ENCODE measurements at regions not wholly inside any gene's neighbourhood (a gene's known extent, or its start where the extent isn't known, plus 50 kb on each side); places are given as distances from the start of the nearest gene placed in this dataset.

DNA sequence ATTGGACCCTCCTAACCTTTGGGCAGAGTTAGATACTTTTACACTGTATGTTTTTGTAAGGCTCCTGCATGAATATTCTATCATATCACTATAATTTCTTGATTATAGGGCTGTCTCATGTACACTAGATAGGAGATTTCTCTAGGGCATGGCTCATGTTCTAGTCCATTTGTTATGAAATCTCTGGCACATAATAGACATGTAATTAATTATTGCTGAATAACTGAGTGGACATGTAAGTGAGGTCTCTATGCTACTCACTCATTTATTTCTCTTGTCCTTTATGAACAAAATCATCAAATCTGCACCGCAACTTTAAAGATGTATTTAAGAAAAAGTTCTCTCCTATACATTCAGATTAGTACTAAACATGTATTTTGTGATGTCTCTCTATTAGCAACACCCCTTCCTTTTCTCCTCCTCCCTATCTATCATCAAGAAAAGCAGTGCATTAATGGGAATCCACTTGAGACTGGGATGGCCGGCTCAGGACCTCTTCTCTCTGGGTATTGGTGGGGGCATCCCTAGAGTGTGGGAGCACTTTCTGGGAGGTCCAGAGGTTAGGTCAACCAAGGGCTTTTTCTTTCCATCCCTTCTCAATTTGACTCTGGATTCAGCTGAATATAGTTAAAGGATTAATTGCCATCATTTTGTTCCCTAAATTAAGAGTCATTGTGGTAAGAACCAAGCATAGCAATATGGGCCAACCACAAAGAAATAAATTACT is 168.0 kb upstream of the HMGA2 start:
- Histone ChIP-seq H3K9me3 (ENCODE audit: control insufficient read depth, insufficient read depth, low read length) (no peaks in the 10 kb centered on the region), H3K36me3 (ENCODE audit: control insufficient read depth, insufficient read depth, low read length) (no peaks in the 10 kb centered on the region), H3K27ac (ENCODE audit: low read depth, low read length) (peak overlapping the region; percentile 76), H3K4me1 (ENCODE audit: control insufficient read depth, insufficient read depth, low read length) (peaks cover 34% of the 10 kb centered on the region), H3K9ac (ENCODE audit: low read depth, low read length) (no peak overlapping the region), H3K27me3 (ENCODE audit: control insufficient read depth, insufficient read depth, low read length) (no peaks in the 10 kb centered on the region), H3K4me3 (ENCODE audit: low read depth, low read length) (no peak overlapping the region)

DNA sequence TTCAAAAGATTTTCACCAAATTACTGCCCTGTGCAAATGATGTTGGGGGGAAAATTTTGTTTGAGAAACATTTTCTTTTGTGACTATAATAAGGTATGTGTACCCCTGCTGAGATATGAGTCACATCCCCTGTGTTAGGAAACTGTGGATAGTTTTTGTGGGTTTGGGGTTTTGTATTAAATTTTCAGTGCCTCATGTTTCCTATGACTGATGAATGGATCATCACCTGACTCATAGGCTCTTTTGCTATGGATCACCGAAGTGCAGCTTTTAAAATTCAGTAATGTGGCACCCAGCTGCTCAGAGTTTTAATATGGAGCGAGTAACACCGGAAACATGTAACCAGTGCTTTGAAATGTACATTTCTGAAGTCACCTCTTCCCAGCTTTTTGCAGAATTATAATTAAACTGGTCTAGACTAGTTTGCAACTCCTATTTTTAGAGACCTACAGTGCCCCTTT is 167.4 kb upstream of the HMGA2 start:
- Histone ChIP-seq H3K9me3 (ENCODE audit: control insufficient read depth, insufficient read depth, low read length) (no peaks in the 10 kb centered on the region), H3K9ac (ENCODE audit: low read depth, low read length) (no peak overlapping the region), H3K27ac (ENCODE audit: low read depth, low read length) (peak overlapping the region; percentile 76), H3K36me3 (ENCODE audit: control insufficient read depth, insufficient read depth, low read length) (no peaks in the 10 kb centered on the region), H3K27me3 (ENCODE audit: control insufficient read depth, insufficient read depth, low read length) (no peaks in the 10 kb centered on the region), H3K4me3 (ENCODE audit: low read depth, low read length) (no peak overlapping the region), H3K4me1 (ENCODE audit: control insufficient read depth, insufficient read depth, low read length) (peaks cover 34% of the 10 kb centered on the region)

DNA sequence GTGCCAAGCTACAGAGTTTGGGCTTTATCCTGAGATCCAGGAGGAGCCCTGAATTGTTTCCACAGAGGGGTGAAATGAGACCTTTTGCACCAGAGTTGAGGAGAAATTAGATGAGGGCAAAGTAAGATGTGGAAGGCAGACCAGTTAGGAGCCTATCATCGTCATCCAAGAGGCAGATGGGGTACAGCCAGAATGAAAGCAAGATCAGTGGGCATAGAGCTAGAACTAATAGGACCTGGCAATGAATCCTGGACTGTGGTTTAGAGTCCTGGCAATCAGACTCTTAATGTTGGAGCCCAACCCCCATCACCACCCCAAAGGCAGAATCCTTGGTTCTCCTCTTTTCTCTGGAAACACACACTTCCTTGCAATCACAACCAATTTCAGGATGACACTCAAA is 166.6 kb upstream of the HMGA2 start:
- peaks cover 34% of the 10 kb centered on the region for H3K4me1 ChIP-seq (ENCODE audit: control insufficient read depth, insufficient read depth, low read length)
- H3K9me3 ChIP-seq (ENCODE audit: control insufficient read depth, insufficient read depth, low read length): no peaks in the 10 kb centered on the region
- H3K9ac ChIP-seq (ENCODE audit: low read depth, low read length): no peak overlapping the region
- H3K27me3 ChIP-seq (ENCODE audit: control insufficient read depth, insufficient read depth, low read length): no peaks in the 10 kb centered on the region
- no peaks in the 10 kb centered on the region for H3K36me3 ChIP-seq (ENCODE audit: control insufficient read depth, insufficient read depth, low read length)
- H3K4me3 ChIP-seq (ENCODE audit: low read depth, low read length): no peak overlapping the region
- peak overlapping the region; percentile 66 for H3K27ac ChIP-seq (ENCODE audit: low read depth, low read length)

DNA sequence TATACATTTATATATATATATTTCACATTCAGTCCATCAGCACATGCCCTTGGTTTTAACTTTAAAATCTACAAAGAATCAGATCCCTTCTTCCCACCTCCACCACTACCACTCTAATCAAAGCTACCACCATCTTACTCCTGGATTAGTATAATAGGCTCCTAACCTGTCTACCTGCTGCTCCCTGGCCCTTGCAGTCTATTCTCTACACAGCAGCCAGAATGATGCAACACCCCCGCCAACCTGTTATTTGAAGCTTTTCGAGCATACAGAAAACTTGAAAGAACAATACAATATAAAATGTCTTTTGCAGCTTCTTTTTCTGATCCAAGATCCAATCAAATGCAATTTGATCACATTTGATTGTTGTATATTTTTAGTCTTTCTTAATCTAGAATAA is 165.9 kb upstream of the HMGA2 start:
- Histone ChIP-seq H3K4me3 (ENCODE audit: low read depth, low read length) (no peak overlapping the region), H3K4me1 (ENCODE audit: control insufficient read depth, insufficient read depth, low read length) (peaks cover 31% of the 10 kb centered on the region), H3K36me3 (ENCODE audit: control insufficient read depth, insufficient read depth, low read length) (no peaks in the 10 kb centered on the region), H3K27ac (ENCODE audit: low read depth, low read length) (no peak overlapping the region), H3K9ac (ENCODE audit: low read depth, low read length) (no peak overlapping the region), H3K9me3 (ENCODE audit: control insufficient read depth, insufficient read depth, low read length) (no peaks in the 10 kb centered on the region), H3K27me3 (ENCODE audit: control insufficient read depth, insufficient read depth, low read length) (no peaks in the 10 kb centered on the region)

DNA sequence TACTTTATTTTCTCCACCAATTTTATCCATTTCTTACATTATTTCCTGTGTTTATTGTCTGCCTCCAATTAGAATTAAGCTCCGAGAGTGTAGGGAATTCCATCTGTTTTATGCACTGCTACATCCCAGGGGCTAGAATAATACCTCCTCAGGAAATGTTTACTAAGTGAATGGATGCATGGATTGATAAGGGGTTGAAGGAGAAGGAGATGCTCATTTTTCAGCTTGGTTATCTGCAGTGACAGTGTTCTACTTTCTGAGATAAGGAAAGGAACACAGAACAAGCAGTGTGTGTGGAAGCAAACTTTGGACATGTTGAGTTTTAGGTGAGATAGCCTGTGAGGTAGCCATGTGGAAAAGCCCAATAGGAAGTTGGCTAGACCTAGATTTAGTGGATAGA is 164.6 kb upstream of the HMGA2 start:
- no peak overlapping the region for H3K4me3 ChIP-seq (ENCODE audit: low read depth, low read length)
- H3K27me3 ChIP-seq (ENCODE audit: control insufficient read depth, insufficient read depth, low read length): no peaks in the 10 kb centered on the region

DNA sequence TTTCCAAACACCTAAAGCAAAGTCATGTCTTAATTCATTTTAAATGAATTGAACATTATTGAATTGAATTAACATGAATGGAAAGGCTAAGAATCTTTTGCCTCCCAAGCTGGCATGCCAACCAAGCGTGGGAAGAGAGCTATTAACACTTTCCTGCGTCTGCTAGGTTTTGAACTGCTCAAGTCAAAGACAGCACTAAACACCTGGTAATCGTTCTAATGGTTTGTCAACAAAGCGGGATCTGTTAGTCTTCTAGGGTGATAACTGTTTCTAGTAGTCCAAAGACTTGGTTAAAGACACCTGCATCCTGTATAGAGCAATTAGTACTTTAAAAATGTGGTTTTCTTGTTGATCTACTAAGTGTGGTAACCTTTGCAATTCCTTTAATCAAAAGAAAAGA is 164.2 kb upstream of the HMGA2 start:
- H3K36me3 ChIP-seq (ENCODE audit: control insufficient read depth, insufficient read depth, low read length): no peaks in the 10 kb centered on the region
- H3K4me1 ChIP-seq (ENCODE audit: control insufficient read depth, insufficient read depth, low read length): peaks cover 18% of the 10 kb centered on the region
- H3K27ac ChIP-seq (ENCODE audit: low read depth, low read length): no peak overlapping the region
- no peaks in the 10 kb centered on the region for H3K27me3 ChIP-seq (ENCODE audit: control insufficient read depth, insufficient read depth, low read length)
- H3K4me3 ChIP-seq (ENCODE audit: low read depth, low read length): no peak overlapping the region
- no peaks in the 10 kb centered on the region for H3K9me3 ChIP-seq (ENCODE audit: control insufficient read depth, insufficient read depth, low read length)
- no peak overlapping the region for H3K9ac ChIP-seq (ENCODE audit: low read depth, low read length)

More for the DNA sequence above, 164.6 kb upstream of the HMGA2 start:
- Histone ChIP-seq H3K27ac (ENCODE audit: low read depth, low read length) (no peak overlapping the region), H3K9me3 (ENCODE audit: control insufficient read depth, insufficient read depth, low read length) (no peaks in the 10 kb centered on the region), H3K36me3 (ENCODE audit: control insufficient read depth, insufficient read depth, low read length) (no peaks in the 10 kb centered on the region), H3K9ac (ENCODE audit: low read depth, low read length) (no peak overlapping the region), H3K4me1 (ENCODE audit: control insufficient read depth, insufficient read depth, low read length) (peaks cover 21% of the 10 kb centered on the region)

DNA sequence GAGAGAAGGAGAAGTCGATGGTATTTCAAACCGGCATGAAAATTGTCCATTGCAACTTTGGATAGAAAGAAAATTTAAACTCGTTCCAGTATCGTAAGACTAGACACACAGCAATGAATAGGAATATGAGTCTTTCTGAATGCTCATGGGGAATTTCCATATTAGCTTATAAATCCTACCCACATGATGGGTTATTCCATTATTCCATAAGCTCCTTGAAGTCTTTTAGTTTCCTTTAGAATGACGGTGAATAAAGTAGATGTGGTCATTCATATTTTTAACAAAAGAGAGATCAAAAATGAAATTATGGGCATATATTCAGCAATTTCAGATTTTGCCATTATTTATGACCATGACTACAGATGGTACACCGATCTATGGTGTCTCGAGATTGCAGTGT is 163.4 kb upstream of the HMGA2 start:
- H3K4me3 ChIP-seq (ENCODE audit: low read depth, low read length): no peak overlapping the region
- H3K4me1 ChIP-seq (ENCODE audit: control insufficient read depth, insufficient read depth, low read length): peaks cover 18% of the 10 kb centered on the region
- no peaks in the 10 kb centered on the region for H3K36me3 ChIP-seq (ENCODE audit: control insufficient read depth, insufficient read depth, low read length)
- H3K9ac ChIP-seq (ENCODE audit: low read depth, low read length): no peak overlapping the region
- H3K27me3 ChIP-seq (ENCODE audit: control insufficient read depth, insufficient read depth, low read length): no peaks in the 10 kb centered on the region
- no peaks in the 10 kb centered on the region for H3K9me3 ChIP-seq (ENCODE audit: control insufficient read depth, insufficient read depth, low read length)
- no peak overlapping the region for H3K27ac ChIP-seq (ENCODE audit: low read depth, low read length)

DNA sequence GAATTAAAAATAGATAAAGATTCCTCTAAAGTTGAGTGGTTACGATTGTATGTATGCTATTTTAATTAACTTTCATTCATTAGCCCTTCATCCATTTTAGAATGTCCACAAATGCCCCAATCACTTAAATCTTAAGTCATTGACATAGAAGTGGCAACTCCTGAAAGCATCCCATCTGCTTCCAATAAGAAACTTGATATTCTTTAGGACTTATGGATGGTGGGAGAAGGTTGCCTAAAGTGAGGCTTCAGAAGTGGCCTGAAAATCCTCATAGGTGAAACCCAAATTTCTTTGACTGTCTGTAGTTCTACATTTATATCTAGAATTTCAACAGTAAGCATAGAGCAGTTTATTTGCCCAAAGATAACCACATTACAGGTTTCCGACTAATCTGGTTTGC is 161.7 kb upstream of the HMGA2 start:
- Histone ChIP-seq H3K4me1 (ENCODE audit: control insufficient read depth, insufficient read depth, low read length) (peaks cover 4% of the 10 kb centered on the region), H3K4me3 (ENCODE audit: low read depth, low read length) (no peak overlapping the region), H3K27me3 (ENCODE audit: control insufficient read depth, insufficient read depth, low read length) (no peaks in the 10 kb centered on the region), H3K9me3 (ENCODE audit: control insufficient read depth, insufficient read depth, low read length) (no peaks in the 10 kb centered on the region), H3K9ac (ENCODE audit: low read depth, low read length) (no peak overlapping the region), H3K27ac (ENCODE audit: low read depth, low read length) (no peak overlapping the region), H3K36me3 (ENCODE audit: control insufficient read depth, insufficient read depth, low read length) (no peaks in the 10 kb centered on the region)

DNA sequence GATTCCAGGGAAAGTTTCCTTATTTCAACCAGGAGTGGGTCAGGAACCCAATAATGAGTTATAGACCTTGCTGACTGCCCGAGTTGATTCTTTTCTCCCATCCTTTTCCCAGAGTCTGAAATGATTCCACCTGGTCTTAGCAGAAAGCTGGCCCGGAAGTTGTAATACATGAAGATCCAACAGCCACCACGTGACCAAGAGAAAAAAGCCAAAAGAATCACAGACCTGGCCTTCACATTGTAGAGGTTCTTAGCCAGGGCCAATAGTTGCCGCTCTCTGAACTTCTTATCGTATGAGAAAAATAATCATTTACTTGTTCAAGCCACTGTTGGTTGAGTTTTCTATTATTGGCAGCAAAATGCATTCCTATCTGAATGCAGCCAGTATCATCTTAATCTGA is 161.2 kb upstream of the HMGA2 start:
- Histone ChIP-seq H3K27ac (ENCODE audit: low read depth, low read length) (no peak overlapping the region), H3K4me1 (ENCODE audit: control insufficient read depth, insufficient read depth, low read length) (no peaks in the 10 kb centered on the region), H3K9ac (ENCODE audit: low read depth, low read length) (no peak overlapping the region), H3K36me3 (ENCODE audit: control insufficient read depth, insufficient read depth, low read length) (no peaks in the 10 kb centered on the region), H3K27me3 (ENCODE audit: control insufficient read depth, insufficient read depth, low read length) (no peaks in the 10 kb centered on the region), H3K9me3 (ENCODE audit: control insufficient read depth, insufficient read depth, low read length) (no peaks in the 10 kb centered on the region), H3K4me3 (ENCODE audit: low read depth, low read length) (no peak overlapping the region)

DNA sequence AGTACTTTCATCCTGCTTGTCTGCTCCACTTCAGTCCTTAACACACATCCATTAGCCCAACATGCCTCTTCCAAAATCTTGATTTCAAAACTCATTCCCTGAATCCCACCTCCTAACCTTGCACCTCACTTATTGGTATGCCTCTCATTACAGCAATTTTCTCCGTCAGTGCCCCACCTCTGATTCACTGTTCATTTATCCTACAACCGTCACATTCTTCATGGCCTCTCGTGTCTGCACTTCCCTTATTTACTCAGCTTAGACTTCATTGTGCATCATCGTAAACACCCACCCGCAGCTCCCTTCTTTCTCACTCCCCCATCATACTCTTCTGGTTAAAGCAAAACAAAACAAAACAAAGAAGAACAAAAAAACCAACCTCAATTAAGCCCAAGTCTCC is 160.6 kb upstream of the HMGA2 start:
- H3K9ac ChIP-seq (ENCODE audit: low read depth, low read length): no peak overlapping the region
- no peaks in the 10 kb centered on the region for H3K27me3 ChIP-seq (ENCODE audit: control insufficient read depth, insufficient read depth, low read length)
- no peak overlapping the region for H3K4me3 ChIP-seq (ENCODE audit: low read depth, low read length)
- H3K4me1 ChIP-seq (ENCODE audit: control insufficient read depth, insufficient read depth, low read length): no peaks in the 10 kb centered on the region
- H3K27ac ChIP-seq (ENCODE audit: low read depth, low read length): no peak overlapping the region
- H3K36me3 ChIP-seq (ENCODE audit: control insufficient read depth, insufficient read depth, low read length): no peaks in the 10 kb centered on the region
- H3K9me3 ChIP-seq (ENCODE audit: control insufficient read depth, insufficient read depth, low read length): no peaks in the 10 kb centered on the region

DNA sequence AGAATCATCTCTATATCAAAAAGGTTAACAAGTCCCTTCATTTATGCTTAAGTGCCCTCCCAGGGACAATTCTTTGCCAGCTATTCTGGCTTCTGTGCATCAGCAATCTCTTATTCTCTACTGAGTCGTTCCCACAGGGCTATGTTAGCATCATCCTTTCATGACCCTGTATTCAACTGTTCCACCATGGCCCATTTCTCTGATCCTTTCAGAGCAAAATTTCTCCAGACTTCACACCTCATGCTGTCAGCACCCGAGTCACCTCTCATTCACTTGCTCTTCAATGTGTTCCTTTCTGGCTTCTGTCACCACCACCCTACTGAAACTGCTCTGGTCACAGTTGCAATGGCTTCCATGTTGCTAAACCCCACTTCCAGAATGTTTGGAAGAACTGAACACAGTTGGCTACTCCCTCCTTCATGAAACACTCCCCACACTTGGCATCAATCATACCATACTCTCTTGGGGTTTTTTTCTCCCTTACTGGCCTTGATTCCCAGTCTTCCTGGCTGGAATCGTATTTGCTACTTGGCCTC is 159.5 kb upstream of the HMGA2 start:
- Histone ChIP-seq H3K27ac (ENCODE audit: low read depth, low read length) (no peak overlapping the region), H3K36me3 (ENCODE audit: control insufficient read depth, insufficient read depth, low read length) (no peaks in the 10 kb centered on the region), H3K9me3 (ENCODE audit: control insufficient read depth, insufficient read depth, low read length) (no peaks in the 10 kb centered on the region), H3K4me3 (ENCODE audit: low read depth, low read length) (no peak overlapping the region), H3K27me3 (ENCODE audit: control insufficient read depth, insufficient read depth, low read length) (no peaks in the 10 kb centered on the region), H3K9ac (ENCODE audit: low read depth, low read length) (no peak overlapping the region), H3K4me1 (ENCODE audit: control insufficient read depth, insufficient read depth, low read length) (no peaks in the 10 kb centered on the region; the same call in 1 of the 2 replicates)

Measured in HUES48 (cell line).